PC-3 (cell line): ENCODE measurements at regions not wholly inside any gene's neighbourhood (a gene's known extent, or its start where the extent isn't known, plus 50 kb on each side); places are given as distances from the start of the nearest gene placed in this dataset.

Experiments used
- ATAC-seq: fragments of 200-7000 bp; cut with Tn5 transposase; 2 replicates; pipeline ENCODE4 v1.9.1; 2020; ENCODE audit warnings: mild to moderate bottlenecking, moderate library complexity
- BruUV-seq: library from RNA; stranded (reverse); fragments of 400-500 nt; replicated peaks from 2 replicates; lab custom pipeline; 2021; lab: Mats Ljungman, UMichigan
- CTCF ChIA-PET: fragments of 300-600 bp; sonication (Branson Sonifier 250); formaldehyde crosslinking; loops from one replicate; lab custom pipeline; 2022; ENCODE audit warnings: antibody characterized with exemption; lab: Charles Lee
- POLR2A ChIA-PET: fragments of 300-600 bp; sonication (Branson Sonifier 250); formaldehyde crosslinking; loops from one replicate; lab custom pipeline; 2022; ENCODE audit warnings: antibody characterized with exemption; ENCODE audit not compliant: unreplicated experiment; lab: Charles Lee
- DNase-seq: peaks from one replicate; pipeline ENCODE4 v3.0.0-alpha.2; 2015
- H2AFZ ChIP-seq: fragments of 300-600 bp; sonication (generic); 2 replicates; pipeline ENCODE4 v1.6.0; 2016; ENCODE audit warnings: antibody characterized with exemption, low read length
- H3F3A ChIP-seq: fragments of 300-600 bp; sonication (generic); one replicate; pipeline ENCODE4 v1.6.0; 2017; ENCODE audit warnings: antibody characterized with exemption, low read length, control low read depth, mild to moderate bottlenecking; ENCODE audit not compliant: unreplicated experiment
- H3K27ac ChIP-seq: fragments of 300-600 bp; sonication (generic); 2 replicates; pipeline ENCODE4 v1.5.1; 2016; ENCODE audit warnings: mild to moderate bottlenecking, low read length
- H3K27me3 ChIP-seq: fragments of 300-600 bp; sonication (generic); 2 replicates; pipeline ENCODE4 v1.6.1; 2016; ENCODE audit warnings: low read length, mixed read lengths
- H3K36me3 ChIP-seq: fragments of 300-600 bp; sonication (generic); 2 replicates; pipeline ENCODE4 v1.6.1; 2016; ENCODE audit warnings: low read depth, mixed run types, low read length, mixed read lengths
- H3K4me1 ChIP-seq: fragments of 300-600 bp; sonication (generic); 2 replicates; pipeline ENCODE4 v1.5.1; 2016; ENCODE audit warnings: low read length; ENCODE audit not compliant: insufficient read depth
- H3K4me2 ChIP-seq: fragments of 300-600 bp; sonication (generic); 2 replicates; pipeline ENCODE4 v1.6.0; 2016; ENCODE audit warnings: low read length
- H3K4me3 ChIP-seq: fragments of 300-600 bp; sonication (generic); 2 replicates; pipeline ENCODE4 v1.5.1; 2016; ENCODE audit warnings: mild to moderate bottlenecking, low read length, mixed read lengths
- H3K79me2 ChIP-seq: fragments of 300-600 bp; sonication (generic); 2 replicates; pipeline ENCODE4 v1.6.1; 2017; ENCODE audit warnings: low read length, mixed read lengths
- H3K9ac ChIP-seq: fragments of 300-600 bp; sonication (generic); 2 replicates; pipeline ENCODE4 v1.6.0; 2016; ENCODE audit warnings: mild to moderate bottlenecking, low read length
- H3K9me2 ChIP-seq: fragments of 300-600 bp; sonication (generic); replicated peaks from 2 replicates; pipeline ENCODE4 v1.6.1; 2016; ENCODE audit warnings: mixed run types, low read length, mixed read lengths
- H3K9me3 ChIP-seq: fragments of 300-600 bp; sonication (generic); 2 replicates; pipeline ENCODE4 v1.6.1; 2016; ENCODE audit warnings: low read length, mixed read lengths
- H4K20me1 ChIP-seq: fragments of 300-600 bp; sonication (generic); 2 replicates; pipeline ENCODE4 v1.6.1; 2016; ENCODE audit warnings: low read length, mixed read lengths
- CTCF ChIP-seq: fragments of 300-600 bp; sonication (generic); conservative IDR thresholded peaks from 2 replicates; pipeline ENCODE4 v1.5.1; 2017; ENCODE audit warnings: antibody characterized with exemption, low read depth, mild to moderate bottlenecking, low read length
- EZH2 ChIP-seq: fragments of 300-600 bp; sonication (generic); IDR thresholded peaks from one replicate; pipeline ENCODE4 v1.6.1; 2017; ENCODE audit warnings: antibody characterized with exemption, mild to moderate bottlenecking, low read length; ENCODE audit not compliant: unreplicated experiment
- EZH2phosphoT487 ChIP-seq: fragments of 300-600 bp; sonication (generic); IDR thresholded peaks from 2 replicates; pipeline ENCODE4 v1.6.1; 2018; ENCODE audit warnings: mild to moderate bottlenecking, antibody characterized with exemption, low read length, borderline replicate concordance
- intact Hi-C: fragments of 100-400 bp; cut with micrococcal nuclease; formaldehyde crosslinking; loops from 2 replicates; pipeline ENCODE4 v1.9.0; 2023

DNA sequence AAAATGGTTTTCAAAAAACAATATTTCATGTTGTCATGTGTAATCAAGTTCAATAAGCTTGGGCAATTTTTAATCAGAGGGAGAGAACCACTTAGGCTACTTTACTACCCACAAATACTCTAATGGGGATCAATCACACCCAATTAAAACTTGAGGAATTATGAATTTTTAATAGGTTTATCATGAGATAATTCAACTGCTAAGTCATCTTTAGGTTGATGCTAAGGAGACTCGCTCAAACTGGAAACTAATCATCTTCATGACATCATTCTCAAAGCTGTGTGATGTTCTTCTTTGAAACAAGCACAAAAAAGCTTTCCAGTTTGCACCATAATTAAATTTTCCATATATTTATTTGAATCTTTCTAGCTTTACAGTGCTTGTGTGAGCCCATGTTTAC, 867.5 kb downstream of the MAT2B start:
- Histone ChIP-seq H3K9me3 (no peaks in the 10 kb centered on the region), H4K20me1 (no peaks in the 10 kb centered on the region), H3K9ac (no peak overlapping the region), H3K27ac (no peak overlapping the region), H3K27me3 (no peaks in the 10 kb centered on the region), H3K4me2 (no peak overlapping the region), H2AFZ (no peak overlapping the region), H3K9me2 (no peaks in the 10 kb centered on the region), H3K79me2 (no peaks in the 10 kb centered on the region), H3F3A (no peaks in the 10 kb centered on the region), H3K4me3 (no peak overlapping the region), H3K36me3 (no peaks in the 10 kb centered on the region), H3K4me1 (no peaks in the 10 kb centered on the region)
- TF ChIP-seq CTCF (no peak), EZH2phosphoT487 (no peak), EZH2 (no peak)
- BruUV-seq, result no TSS peak
- ATAC-seq, result no peak
- intact Hi-C loops, result loop anchor here (10.0 kb wide), 1 partner anchor 178 kb away; no protein-coding TSS in a partner anchor
- CTCF ChIA-PET, result no interaction called here
- POLR2A ChIA-PET, result no interaction called here
- DNase-seq, result no peak

DNA sequence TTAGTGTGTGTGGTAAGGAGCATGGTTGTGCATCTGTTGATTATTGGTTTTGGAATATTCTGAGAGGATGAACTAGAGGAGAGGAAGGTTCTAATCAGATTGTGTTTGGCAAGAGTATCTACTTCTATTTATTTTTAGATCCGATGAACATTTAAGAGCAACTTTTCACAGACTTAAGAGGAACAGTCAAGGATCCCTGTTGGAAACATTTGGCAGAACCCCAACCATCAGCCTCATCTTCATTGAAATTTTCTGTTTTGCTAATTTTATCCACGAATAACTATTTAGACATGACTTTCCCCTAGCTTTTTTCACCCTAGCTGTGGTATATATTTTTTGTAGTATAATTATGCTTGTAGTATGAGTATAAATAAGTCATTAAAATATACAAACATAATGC, 868.5 kb downstream of the MAT2B start:
- ATAC-seq (no peak), DNase-seq (no peak)
- no peaks in the 10 kb centered on the region for H3K9me2 ChIP-seq
- 0 out of 2 replicates have a peak, but pooled peaks cover 3% of the 10 kb centered on the region for H3K9me3 ChIP-seq
- ChIA-PET CTCF (no interaction called here), POLR2A (no interaction called here)
- H3F3A ChIP-seq, result no peaks in the 10 kb centered on the region
- TF ChIP-seq EZH2 (no peak), CTCF (no peak)
- no peaks in the 10 kb centered on the region for H3K36me3 ChIP-seq
- H4K20me1 ChIP-seq, result no peaks in the 10 kb centered on the region
- no peaks in the 10 kb centered on the region for H3K27me3 ChIP-seq
- H3K27ac ChIP-seq, result no peak overlapping the region
- no peak overlapping the region for H3K9ac ChIP-seq
- intact Hi-C loops, result loop anchor here (10.0 kb wide), 1 partner anchor 179 kb away; no protein-coding TSS in a partner anchor
- no peaks in the 10 kb centered on the region for H3K79me2 ChIP-seq
- no peak overlapping the region for H3K4me2 ChIP-seq
- H3K4me1 ChIP-seq, result no peaks in the 10 kb centered on the region
- no TSS peak for BruUV-seq
- H2AFZ ChIP-seq, result no peak overlapping the region
- H3K4me3 ChIP-seq, result no peak overlapping the region

GRCh38 chr5:164375051-164375450, 869.6 kb downstream of the MAT2B start:
- ChIA-PET CTCF (no interaction called here), POLR2A (no interaction called here)
- Histone ChIP-seq H3F3A (no peaks in the 10 kb centered on the region), H3K4me3 (no peak overlapping the region), H3K27me3 (no peaks in the 10 kb centered on the region), H3K4me2 (no peak overlapping the region), H2AFZ (no peak overlapping the region), H3K4me1 (no peaks in the 10 kb centered on the region), H3K27ac (no peak overlapping the region), H4K20me1 (no peaks in the 10 kb centered on the region), H3K9me3 (peaks cover 8% of the 10 kb centered on the region; the same call in 1 of the 2 replicates), H3K79me2 (no peaks in the 10 kb centered on the region), H3K36me3 (no peaks in the 10 kb centered on the region), H3K9me2 (no peaks in the 10 kb centered on the region), H3K9ac (no peak overlapping the region)
- TF ChIP-seq EZH2phosphoT487, result no peak
- ATAC-seq (peak; percentile 59), DNase-seq (peak; percentile 55)
- no TSS peak for BruUV-seq
- intact Hi-C loops, result loop anchor here (10.0 kb wide), 1 partner anchor 180 kb away; no protein-coding TSS in a partner anchor
